ENCODE measurements at regions not wholly inside any gene's neighbourhood (a gene's known extent, or its start where the extent isn't known, plus 50 kb on each side); places are given as distances from the start of the nearest gene placed in this dataset.
"Not testable (repeated sequence)": the region's sequence is repeated elsewhere in the genome, so short reads cannot be mapped to it uniquely, and the experiment has no call there.

- Histone ChIP-seq H3K27ac (no peak overlapping the region), H3K36me3 (replicated peaks in 1 of 2; ENCODE audit: insufficient read depth in 1 of 2, low read depth in 2 of 2) (no peaks in the 10 kb centered on the region), H3K4me3 (no peak overlapping the region), H3K4me1 (no peaks in the 10 kb centered on the region), H3K9me3 (no peaks in the 10 kb centered on the region), H3K27me3 (no peaks in the 10 kb centered on the region)
- TF ChIP-seq CTCF (IDR thresholded peaks at IDR 0.05) = no peak
- no peak for TF ChIP-seq POLR2A (IDR thresholded peaks at IDR 0.05)
- ATAC-seq (no peak), DNase-seq (no peak)
- 84 to 85% methylated on average over 5 of the region's 5 CpGs for WGBS, 2 donors
- intact Hi-C loops (cut with DNase I) = no loop called here
Observed at GRCh38 chr3:66552846-66553245, 52.0 kb upstream of the LRIG1 start.

GRCh38 chr3:66553441-66554113 is 52.8 kb upstream of the LRIG1 start:
- H3K4me1 ChIP-seq = no peaks in the 10 kb centered on the region
- H3K4me3 ChIP-seq = no peak overlapping the region
- no peak overlapping the region for H3K27ac ChIP-seq
- no peaks in the 10 kb centered on the region for H3K9me3 ChIP-seq
- 87 to 95% methylated on average over 11 of the region's 11 CpGs for WGBS, 2 donors
- no peaks in the 10 kb centered on the region for H3K27me3 ChIP-seq
- TF ChIP-seq POLR2A (IDR thresholded peaks at IDR 0.05) (no peak), CTCF (IDR thresholded peaks at IDR 0.05) (no peak)
- intact Hi-C loops (cut with DNase I) = no loop called here
- H3K36me3 ChIP-seq (replicated peaks in 1 of 2; ENCODE audit: insufficient read depth in 1 of 2, low read depth in 2 of 2) = no peaks in the 10 kb centered on the region
- no peak for ATAC-seq
- DNase-seq = no peak

- Histone ChIP-seq H3K9me3 (no peaks in the 10 kb centered on the region), H3K4me1 (no peaks in the 10 kb centered on the region), H3K4me3 (no peak overlapping the region), H3K36me3 (replicated peaks in 1 of 2; ENCODE audit: insufficient read depth in 1 of 2, low read depth in 2 of 2) (no peaks in the 10 kb centered on the region), H3K27ac (no peak overlapping the region), H3K27me3 (no peaks in the 10 kb centered on the region)
- intact Hi-C loops (cut with DNase I) = no loop called here
- 86 to 91% methylated on average over 1 of the region's 1 CpG for WGBS, 2 donors
- ATAC-seq = no peak
- DNase-seq = no peak
- TF ChIP-seq POLR2A (IDR thresholded peaks at IDR 0.05) (no peak), CTCF (IDR thresholded peaks at IDR 0.05) (no peak)
Observed at GRCh38 chr3:66554178-66554577, 53.4 kb upstream of the LRIG1 start.

- DNase-seq (no peak), ATAC-seq (no peak)
- Histone ChIP-seq H3K36me3 (replicated peaks in 1 of 2; ENCODE audit: insufficient read depth in 1 of 2, low read depth in 2 of 2) (no peaks in the 10 kb centered on the region), H3K27me3 (no peaks in the 10 kb centered on the region), H3K27ac (no peak overlapping the region), H3K4me3 (no peak overlapping the region), H3K9me3 (no peaks in the 10 kb centered on the region), H3K4me1 (no peaks in the 10 kb centered on the region)
- intact Hi-C loops (cut with DNase I) = no loop called here
- TF ChIP-seq CTCF (IDR thresholded peaks at IDR 0.05) (no peak), POLR2A (IDR thresholded peaks at IDR 0.05) (no peak)
- 86% methylated on average over 4 of the region's 4 CpGs for WGBS, 2 donors
Observed at GRCh38 chr3:66555214-66555844, 54.5 kb upstream of the LRIG1 start.

- no peak overlapping the region for H3K4me3 ChIP-seq
- no peaks in the 10 kb centered on the region for H3K36me3 ChIP-seq (replicated peaks in 1 of 2; ENCODE audit: insufficient read depth in 1 of 2, low read depth in 2 of 2)
- TF ChIP-seq POLR2A (IDR thresholded peaks at IDR 0.05) (no peak), CTCF (IDR thresholded peaks at IDR 0.05) (no peak)
- intact Hi-C loops (cut with DNase I) = no loop called here
- ATAC-seq (no peak), DNase-seq (no peak)
- no peaks in the 10 kb centered on the region for H3K4me1 ChIP-seq
- no peak overlapping the region for H3K27ac ChIP-seq
- 81 to 89% methylated on average over 7 of the region's 7 CpGs for WGBS, 2 donors
- H3K9me3 ChIP-seq = no peaks in the 10 kb centered on the region
- H3K27me3 ChIP-seq = no peaks in the 10 kb centered on the region
Observed at GRCh38 chr3:66557170-66557569, 56.3 kb upstream of the LRIG1 start.

- ATAC-seq; intact Hi-C loops (cut with DNase I); H3K27me3 ChIP-seq; H3K4me3 ChIP-seq; H3K4me1 ChIP-seq; H3K36me3 ChIP-seq (replicated peaks in 1 of 2; ENCODE audit: insufficient read depth in 1 of 2, low read depth in 2 of 2); H3K9me3 ChIP-seq; DNase-seq; H3K27ac ChIP-seq: not testable (repeated sequence)
- 87 to 100% methylated on average over 3 to 4 of the region's 4 CpGs for WGBS, 2 donors
Observed at GRCh38 chr3:66559924-66560323, 59.1 kb upstream of the LRIG1 start.
